CD14-positive monocyte (primary cell): ENCODE measurements at regions not wholly inside any gene's neighbourhood (a gene's known extent, or its start where the extent isn't known, plus 50 kb on each side); places are given as distances from the start of the nearest gene placed in this dataset.

Source experiments
- DNase-seq, 3 donors: peaks; one replicate each; pipeline ENCODE4 v3.0.0-alpha.2; 2011 to 2022
- H2AFZ ChIP-seq: 2 replicates; pipeline ENCODE4 v1.6.0; 2012; ENCODE audit warnings: mild to moderate bottlenecking, low read depth, low read length, inconsistent platforms; ENCODE audit not compliant: insufficient read depth, poor library complexity, severe bottlenecking
- H3K27ac ChIP-seq, 2 donors: 1 replicate in 1 of 2; 2 replicates in 1 of 2; pipeline ENCODE4 v1.5.1; 2012 to 2013; ENCODE audit warnings: low read length in 2 of 2, control low read depth in 1 of 2, inconsistent platforms in 1 of 2, low read depth in 1 of 2, mild to moderate bottlenecking in 1 of 2
- H3K27me3 ChIP-seq, 2 donors: one replicate each; pipeline versions ENCODE4 v1.6.0 to v1.6.1; 2011 to 2013; ENCODE audit warnings: low read length in 2 of 2; ENCODE audit not compliant: control insufficient read depth in 2 of 2, insufficient read depth in 2 of 2
- H3K36me3 ChIP-seq, 2 donors: replicated peaks in 1 of 2; 1 replicate in 1 of 2; 2 replicates in 1 of 2; pipeline versions ENCODE4 v1.5.1 to v1.6.1; 2012 to 2013; ENCODE audit warnings: low read length in 2 of 2, control low read depth in 1 of 2, inconsistent platforms in 1 of 2, mild to moderate bottlenecking in 1 of 2; ENCODE audit not compliant: insufficient read depth in 2 of 2, control insufficient read depth in 1 of 2
- H3K4me1 ChIP-seq, 2 donors: 1 replicate in 1 of 2; 2 replicates in 1 of 2; pipeline versions ENCODE4 v1.5.1 to v1.6.1; 2012 to 2013; ENCODE audit warnings: low read length in 2 of 2, control low read depth in 1 of 2, inconsistent platforms in 1 of 2, mild to moderate bottlenecking in 1 of 2, moderate library complexity in 1 of 2; ENCODE audit not compliant: insufficient read depth in 2 of 2, control insufficient read depth in 1 of 2
- H3K4me2 ChIP-seq: replicated peaks from 2 replicates; pipeline ENCODE3; 2012; ENCODE audit warnings: low read length, moderate library complexity, mild to moderate bottlenecking; ENCODE audit not compliant: poor library complexity, severe bottlenecking; ENCODE audit errors: extremely low read depth
- H3K4me3 ChIP-seq, 3 experiments: fragments of 200-600 bp in 1 of 3; sonication (generic) in 1 of 3; replicated peaks in 1 of 3; 1 replicate in 2 of 3; 2 replicates in 1 of 3; pipeline ENCODE4 v1.5.1; 2011 to 2013; ENCODE audit warnings: low read length in 3 of 3, mild to moderate bottlenecking in 3 of 3, control low read depth in 2 of 3, low read depth in 2 of 3, inconsistent platforms in 1 of 3, moderate library complexity in 1 of 3
- H3K79me2 ChIP-seq: 2 replicates; pipeline ENCODE4 v1.6.0; 2012; ENCODE audit warnings: mild to moderate bottlenecking, control low read depth, inconsistent platforms, low read length, moderate library complexity; ENCODE audit not compliant: insufficient read depth
- H3K9ac ChIP-seq: 2 replicates; pipeline ENCODE4 v1.6.0; 2017; ENCODE audit warnings: low read length, mild to moderate bottlenecking; ENCODE audit not compliant: insufficient read depth, poor library complexity, severe bottlenecking
- H3K9me3 ChIP-seq, 2 donors: replicated peaks in 1 of 2; 1 replicate in 1 of 2; 2 replicates in 1 of 2; pipeline versions ENCODE4 v1.5.1 to v1.6.1; 2012 to 2013; ENCODE audit warnings: low read length in 2 of 2, control low read depth in 1 of 2; ENCODE audit not compliant: control insufficient read depth in 1 of 2, insufficient read depth in 1 of 2
- H4K20me1 ChIP-seq: 2 replicates; pipeline ENCODE4 v1.6.0; 2012; ENCODE audit warnings: mild to moderate bottlenecking, low read length, control low read depth, moderate library complexity; ENCODE audit not compliant: insufficient read depth
- H3K27ac Mint-ChIP-seq, 7 donors: one replicate each; pipeline ENCODE4 v1.8.0; 2020; ENCODE audit warnings: mild to moderate bottlenecking in 7 of 7, mixed read lengths in 7 of 7, moderate library complexity in 6 of 7, inconsistent platforms in 2 of 7
- H3K27me3 Mint-ChIP-seq, 3 donors: one replicate each; pipeline ENCODE4 v1.8.0; 2021 to 2022; ENCODE audit warnings: low read depth in 3 of 3, mild to moderate bottlenecking in 3 of 3, mixed read lengths in 3 of 3, moderate library complexity in 3 of 3, inconsistent platforms in 1 of 3
- H3K36me3 Mint-ChIP-seq, 2 donors: one replicate each; pipeline ENCODE4 v1.8.0; 2020; ENCODE audit warnings: mixed read lengths in 2 of 2, inconsistent platforms in 1 of 2, mild to moderate bottlenecking in 1 of 2
- H3K4me1 Mint-ChIP-seq: one replicate; pipeline ENCODE4 v1.8.0; 2020; ENCODE audit warnings: mild to moderate bottlenecking, mixed read lengths
- H3K4me3 Mint-ChIP-seq, 2 donors: one replicate each; pipeline ENCODE4 v1.8.0; 2020; ENCODE audit warnings: mild to moderate bottlenecking in 2 of 2, mixed read lengths in 2 of 2, moderate library complexity in 1 of 2
- H3K9me3 Mint-ChIP-seq, 7 donors: one replicate each; pipeline ENCODE4 v1.8.0; 2020 to 2022; ENCODE audit warnings: mixed read lengths in 7 of 7, mild to moderate bottlenecking in 6 of 7, moderate library complexity in 6 of 7, inconsistent platforms in 2 of 7
- CTCF ChIP-seq: fragments of 200-600 bp; IDR thresholded peaks from one replicate; pipeline ENCODE4 v1.8.0; 2022; ENCODE audit warnings: antibody characterized with exemption, mild to moderate bottlenecking
- WGBS: methylation state at CpG from one replicate; pipeline ENCODE4 v1.1.5; 2013; ENCODE audit warnings: missing lambda C conversion rate; ENCODE audit not compliant: insufficient coverage; 5-methylcytosine and 5-hydroxymethylcytosine counted together
- intact Hi-C, 2 donors: fragments of 100-400 bp; cut with micrococcal nuclease; formaldehyde crosslinking; loops; one replicate each; pipeline versions ENCODE4 v1.15.0 to v1.15.1; 2023

- Mint-ChIP-seq H3K9me3 (peaks cover 0 to 15% (median 5%) of the 10 kb centered on the region in 7 donors), H3K4me3 (no peak overlapping the region), H3K4me1 (no peaks in the 10 kb centered on the region), H3K27ac (no peak overlapping the region), H3K27me3 (peaks cover 2 to 3% (median 3%) of the 10 kb centered on the region in 3 donors), H3K36me3 (no peaks in the 10 kb centered on the region)
- Histone ChIP-seq H2AFZ (no peak overlapping the region), H3K36me3 (no peaks in the 10 kb centered on the region), H4K20me1 (no peaks in the 10 kb centered on the region), H3K27ac (no peak overlapping the region), H3K4me1 (no peaks in the 10 kb centered on the region), H3K27me3 (no peaks in the 10 kb centered on the region), H3K9me3 (peaks cover 0 to 10% of the 10 kb centered on the region in 2 donors), H3K79me2 (no peaks in the 10 kb centered on the region), H3K4me2 (no peak overlapping the region), H3K4me3 (no peak overlapping the region), H3K9ac (no peak overlapping the region)
- intact Hi-C loops = no loop called here
- DNase-seq = no peak
- WGBS = 91% methylated on average over 7 of the region's 7 CpGs
- TF ChIP-seq CTCF = no peak
These were observed 579.0 kb downstream of the TBC1D22A start for GRCh38 chr22:47341464-47341863.

GRCh38 chr22:47340851-47341436 lies 578.5 kb downstream of the TBC1D22A start:
- H3K27me3 Mint-ChIP-seq = peaks cover 2 to 6% (median 3%) of the 10 kb centered on the region in 3 donors

More at GRCh38 chr22:47340851-47341436, 578.5 kb downstream of the TBC1D22A start:
- TF ChIP-seq CTCF = no peak
- Histone ChIP-seq H3K4me2 (no peak overlapping the region), H3K4me3 (no peak overlapping the region), H3K79me2 (no peaks in the 10 kb centered on the region), H3K9ac (no peak overlapping the region), H2AFZ (no peak overlapping the region), H3K4me1 (no peaks in the 10 kb centered on the region), H4K20me1 (no peaks in the 10 kb centered on the region), H3K9me3 (peaks cover 0 to 10% of the 10 kb centered on the region in 2 donors), H3K36me3 (no peaks in the 10 kb centered on the region), H3K27me3 (no peaks in the 10 kb centered on the region), H3K27ac (no peak overlapping the region)
- 79% methylated on average over 5 of the region's 5 CpGs for WGBS
- Mint-ChIP-seq H3K27ac (no peak overlapping the region), H3K4me3 (no peak overlapping the region), H3K9me3 (peaks cover 0 to 19% (median 5%) of the 10 kb centered on the region in 7 donors), H3K4me1 (no peaks in the 10 kb centered on the region), H3K36me3 (no peaks in the 10 kb centered on the region)
- DNase-seq = no peak
- intact Hi-C loops = no loop called here
